NCI-H226 (cell line): ENCODE measurements at regions not wholly inside any gene's neighbourhood (a gene's known extent, or its start where the extent isn't known, plus 50 kb on each side); places are given as distances from the start of the nearest gene placed in this dataset.

Experiments used
- DNase-seq: peaks from one replicate; pipeline ENCODE4 v3.0.0-alpha.2; 2015

DNA sequence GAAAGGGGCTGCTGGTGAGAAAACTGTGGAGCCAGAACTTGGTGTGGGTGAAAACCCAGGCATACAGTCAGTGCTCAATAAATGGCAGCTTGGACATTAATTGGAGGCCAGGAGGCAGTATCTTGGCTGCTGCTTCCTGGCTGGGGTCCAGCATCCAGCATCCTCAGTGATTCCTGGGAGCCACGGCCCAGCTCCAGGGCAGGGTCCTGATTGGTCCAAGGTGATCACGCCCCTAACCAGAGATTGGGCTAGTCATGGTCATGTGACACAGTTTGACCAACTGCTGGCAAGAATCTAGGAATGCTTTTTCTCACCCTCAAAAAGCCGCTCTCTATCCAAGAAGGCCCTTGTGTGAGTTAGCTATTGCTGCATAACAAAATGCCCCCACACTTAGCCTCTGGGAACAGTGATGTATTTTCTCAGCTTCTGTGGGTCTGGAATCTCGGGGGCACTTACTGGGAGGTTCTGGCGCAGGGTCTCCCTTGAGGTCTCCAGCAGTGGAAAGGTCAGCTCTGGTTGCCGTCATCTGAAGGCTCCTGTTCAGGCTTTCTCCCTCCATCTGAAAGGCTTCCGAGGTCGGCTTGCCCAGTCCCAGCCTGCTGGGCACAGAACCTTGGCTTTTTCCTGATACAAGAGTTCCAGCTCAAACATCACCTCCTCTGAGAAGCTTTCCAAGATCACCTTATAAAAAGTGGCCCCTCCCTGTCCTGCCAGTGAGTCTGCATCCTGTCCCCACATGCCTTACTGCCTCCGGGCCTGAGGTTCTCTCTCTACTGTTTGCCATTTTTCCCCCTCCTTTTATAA lies 119.2 kb upstream of the NCOR2 start:
- peak; percentile 26 for DNase-seq

DNA sequence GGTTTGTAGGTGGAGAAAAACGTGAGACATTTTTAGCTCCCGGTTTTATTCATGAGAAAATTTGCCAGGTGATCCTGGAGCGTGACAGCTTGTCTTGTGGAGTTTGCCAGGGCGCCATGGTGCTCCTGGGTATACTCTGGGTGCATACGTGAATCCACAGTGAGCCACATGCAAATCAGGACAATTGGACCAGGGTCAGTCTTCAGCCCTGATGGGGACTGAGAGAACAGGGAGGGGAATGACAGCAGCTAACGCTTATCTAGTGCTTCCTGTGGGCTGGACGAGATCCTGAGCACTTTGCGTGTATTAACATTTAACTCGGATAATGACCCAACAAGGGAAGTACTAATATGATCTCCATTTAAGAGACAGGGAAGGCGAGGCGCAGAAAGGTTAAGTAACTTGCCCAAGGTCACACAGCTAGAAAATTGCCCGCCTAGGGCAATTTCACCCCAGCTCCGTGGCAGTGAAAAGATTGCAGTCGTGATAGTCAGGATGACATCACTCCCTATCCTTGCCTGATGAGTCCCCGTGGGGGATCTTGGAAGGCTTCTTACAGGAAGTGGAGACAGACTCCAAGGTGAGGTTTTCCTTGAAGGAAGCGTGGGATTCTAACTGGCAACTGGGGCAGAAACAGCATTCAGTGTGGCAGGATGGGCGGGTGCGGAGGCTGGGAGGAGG lies 118.4 kb upstream of the NCOR2 start:
- DNase-seq = peak; percentile 54

DNA sequence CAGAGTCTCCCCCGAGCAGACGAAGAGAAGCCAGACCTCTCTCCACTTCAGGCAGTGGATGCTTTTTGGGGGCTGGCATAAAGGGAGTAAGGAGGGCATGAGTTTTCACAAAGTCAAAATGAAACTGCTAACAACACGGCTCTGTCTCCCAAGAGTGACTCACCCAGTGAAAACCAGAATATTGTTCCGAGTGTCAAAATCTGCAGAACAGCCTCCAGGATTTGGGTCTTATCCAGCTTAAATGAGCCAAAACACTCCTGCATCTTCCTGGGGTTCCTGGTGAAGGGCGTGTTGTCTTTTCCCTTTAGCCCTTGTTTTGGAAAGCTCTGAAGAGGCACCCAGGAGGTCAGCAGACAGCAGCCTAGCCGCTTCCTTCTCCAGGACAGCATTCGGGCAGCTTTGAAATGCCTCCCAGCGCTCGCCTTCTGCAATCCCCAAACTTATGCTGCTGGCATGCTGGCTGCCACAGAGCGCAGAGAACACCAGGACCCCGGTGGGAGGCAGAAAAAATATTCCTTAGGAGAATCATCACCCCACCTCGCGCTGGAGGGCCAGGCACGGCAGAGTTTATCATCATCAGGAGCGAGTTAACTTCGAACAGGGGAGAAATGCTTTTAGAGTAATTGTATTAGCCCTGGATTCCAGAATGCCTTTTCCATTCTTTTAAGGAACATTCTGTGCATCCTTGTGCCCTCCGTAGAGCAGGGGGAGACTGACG lies 117.7 kb upstream of the NCOR2 start:
- peak; percentile 67 for DNase-seq

- no peak for DNase-seq
Measured at GRCh38 chr12:124684496-124684895, 117.1 kb upstream of the NCOR2 start.

DNA sequence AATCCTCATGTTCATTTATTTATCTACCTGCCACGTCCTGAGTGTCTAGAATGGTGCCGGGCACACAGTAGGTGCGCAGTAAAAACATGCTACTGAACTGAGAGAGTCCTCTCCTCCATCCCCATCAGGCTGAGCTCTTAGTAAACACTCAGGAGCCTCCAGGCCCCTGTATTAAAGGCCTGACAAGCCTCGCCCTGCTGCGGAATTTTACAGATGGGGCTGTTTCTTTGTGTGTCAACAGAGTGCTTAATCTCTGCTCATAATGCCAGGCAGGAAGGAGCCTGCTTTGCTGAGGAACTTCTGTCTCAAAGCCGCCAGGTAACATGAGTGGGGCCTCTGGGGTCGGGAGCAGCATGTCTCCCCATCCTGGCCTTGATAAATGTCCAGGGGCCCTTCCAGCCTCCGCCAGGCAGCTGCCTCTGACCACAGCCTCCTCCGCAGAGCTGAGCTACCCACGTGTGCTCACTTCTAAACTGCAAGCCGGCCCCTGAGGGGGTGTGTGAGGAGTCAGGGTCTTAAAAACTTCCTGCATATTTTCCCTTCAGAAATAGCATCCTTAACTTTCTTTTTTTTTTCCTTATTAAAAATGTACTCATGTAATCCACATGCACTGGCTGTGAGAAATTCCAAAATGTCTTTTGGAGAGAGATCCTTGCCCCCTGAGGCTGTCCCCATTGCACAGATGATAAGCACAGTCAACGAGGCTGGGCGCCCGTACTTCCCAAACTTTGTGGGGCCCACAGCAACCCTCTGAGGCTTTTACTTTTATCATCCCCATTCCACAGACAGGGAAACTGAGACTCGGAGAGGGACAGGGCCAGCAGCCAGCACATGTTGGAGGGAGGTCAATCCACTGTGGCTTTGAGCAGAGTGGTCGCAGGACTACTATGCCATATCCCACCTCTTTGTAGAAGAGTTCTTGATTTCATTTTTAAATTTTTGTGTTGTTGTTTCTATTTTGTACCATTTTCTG lies 116.0 kb upstream of the NCOR2 start:
- peak; percentile 80 for DNase-seq

DNA sequence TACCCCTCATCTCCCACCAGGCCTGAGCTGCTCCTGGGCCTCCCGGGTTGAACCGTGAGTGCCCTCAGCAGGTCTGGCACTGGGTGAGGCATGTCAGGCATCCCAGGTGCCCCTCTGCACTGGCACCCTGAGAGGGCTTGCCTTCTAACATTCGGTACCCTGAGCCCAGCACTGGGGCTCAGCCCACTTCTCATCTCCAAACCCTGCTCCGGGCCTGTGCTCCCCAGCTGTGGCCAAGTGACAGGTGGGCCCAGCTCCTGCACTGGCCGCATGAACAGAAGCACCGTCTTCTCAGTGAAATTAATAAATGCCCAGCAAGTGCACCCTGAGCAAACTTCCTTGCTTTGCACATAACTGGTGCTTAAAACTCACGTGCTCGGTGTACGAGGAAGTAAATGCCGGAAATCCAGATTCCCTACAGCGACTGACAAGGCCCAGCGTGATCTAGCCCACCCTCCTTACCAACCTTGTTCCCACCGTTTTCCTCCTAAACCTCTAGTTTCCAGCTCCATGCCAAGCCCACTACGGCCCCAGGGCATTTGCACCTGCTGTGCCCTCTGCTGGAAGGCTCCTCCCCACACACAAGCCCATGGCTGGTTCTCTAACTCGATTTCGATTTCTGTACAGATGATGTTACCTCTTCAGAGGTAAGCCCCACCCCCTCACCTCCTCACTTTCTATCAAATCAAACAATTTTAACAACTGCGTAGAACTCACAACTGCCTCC lies 115.2 kb upstream of the NCOR2 start:
- no peak for DNase-seq

DNA sequence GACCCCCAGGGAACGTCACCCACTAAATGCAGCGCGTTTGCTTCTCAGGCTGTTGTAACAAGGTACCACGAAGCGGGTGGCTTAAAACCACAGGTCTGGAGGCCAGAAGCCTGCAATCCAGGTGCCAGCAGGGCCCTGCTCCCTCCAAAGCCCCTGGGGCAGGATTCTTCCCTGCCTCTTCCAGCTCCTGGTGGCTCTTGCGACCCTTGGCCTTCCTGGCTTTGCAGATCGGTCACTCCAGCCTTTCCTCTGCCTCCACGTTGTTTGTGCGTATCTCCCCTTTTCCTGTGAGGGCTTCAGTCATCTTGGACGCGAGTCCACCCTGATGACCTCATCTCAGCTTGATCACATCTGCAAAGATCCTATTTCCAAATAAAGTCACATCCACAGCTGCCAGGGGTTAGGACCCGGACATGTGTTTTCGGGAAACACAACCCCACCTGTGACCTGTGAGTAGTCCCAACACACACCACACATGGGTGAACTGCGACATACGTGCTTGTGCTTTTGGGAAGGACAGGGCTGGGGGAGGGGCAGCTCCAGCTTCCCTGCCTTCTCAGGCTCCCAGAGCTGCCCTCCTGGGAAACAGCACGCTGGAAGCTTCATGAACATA lies 114.5 kb upstream of the NCOR2 start:
- DNase-seq = no peak

- DNase-seq = peak; percentile 71
Measured at GRCh38 chr12:124680863-124681778, 113.7 kb upstream of the NCOR2 start.

DNA sequence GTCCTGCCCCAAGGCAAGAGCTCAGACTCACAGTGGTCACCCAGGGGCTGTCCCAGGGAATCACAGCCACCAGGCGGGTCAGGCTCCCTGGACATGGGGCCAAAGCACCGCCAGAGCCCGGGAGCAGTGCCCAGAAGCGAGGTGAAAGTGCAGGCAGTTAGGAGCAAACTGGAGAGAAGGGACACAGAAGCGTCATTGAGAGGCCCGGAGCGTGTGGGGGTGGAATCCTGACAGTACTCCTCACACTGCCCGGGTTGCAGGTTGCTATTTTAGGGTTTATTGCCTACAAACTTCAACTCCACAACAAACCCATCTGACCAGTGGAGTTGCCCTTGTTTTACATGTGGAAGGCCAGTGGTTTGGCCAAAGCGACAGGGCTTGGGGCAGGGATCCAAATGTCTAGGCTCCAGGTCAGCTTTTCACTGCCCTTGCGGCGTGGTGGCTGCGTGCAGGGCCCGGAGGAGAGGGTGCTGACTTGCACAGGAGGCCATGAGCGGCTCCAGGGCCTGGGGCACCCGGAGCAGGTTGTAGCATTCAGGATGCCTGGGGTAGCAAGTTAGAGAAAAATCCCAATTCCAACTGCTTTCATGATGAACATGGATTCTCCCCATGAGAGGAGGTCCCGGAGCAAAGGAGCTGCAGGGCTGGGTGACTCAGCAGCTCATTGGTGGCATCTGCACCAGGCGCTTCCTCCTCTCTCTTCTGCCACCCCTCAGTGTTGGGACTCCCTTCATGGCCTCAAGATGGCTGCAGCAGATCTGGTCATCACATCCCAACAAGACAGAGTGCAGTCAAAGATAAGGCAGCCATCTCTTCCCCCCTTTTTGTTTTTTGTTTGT lies 112.3 kb upstream of the NCOR2 start:
- no peak for DNase-seq

- no peak for DNase-seq
Measured at GRCh38 chr12:124679047-124679446, 111.6 kb upstream of the NCOR2 start.

GRCh38 chr12:124678421-124678893 lies 111.0 kb upstream of the NCOR2 start:
- no peak for DNase-seq

DNA sequence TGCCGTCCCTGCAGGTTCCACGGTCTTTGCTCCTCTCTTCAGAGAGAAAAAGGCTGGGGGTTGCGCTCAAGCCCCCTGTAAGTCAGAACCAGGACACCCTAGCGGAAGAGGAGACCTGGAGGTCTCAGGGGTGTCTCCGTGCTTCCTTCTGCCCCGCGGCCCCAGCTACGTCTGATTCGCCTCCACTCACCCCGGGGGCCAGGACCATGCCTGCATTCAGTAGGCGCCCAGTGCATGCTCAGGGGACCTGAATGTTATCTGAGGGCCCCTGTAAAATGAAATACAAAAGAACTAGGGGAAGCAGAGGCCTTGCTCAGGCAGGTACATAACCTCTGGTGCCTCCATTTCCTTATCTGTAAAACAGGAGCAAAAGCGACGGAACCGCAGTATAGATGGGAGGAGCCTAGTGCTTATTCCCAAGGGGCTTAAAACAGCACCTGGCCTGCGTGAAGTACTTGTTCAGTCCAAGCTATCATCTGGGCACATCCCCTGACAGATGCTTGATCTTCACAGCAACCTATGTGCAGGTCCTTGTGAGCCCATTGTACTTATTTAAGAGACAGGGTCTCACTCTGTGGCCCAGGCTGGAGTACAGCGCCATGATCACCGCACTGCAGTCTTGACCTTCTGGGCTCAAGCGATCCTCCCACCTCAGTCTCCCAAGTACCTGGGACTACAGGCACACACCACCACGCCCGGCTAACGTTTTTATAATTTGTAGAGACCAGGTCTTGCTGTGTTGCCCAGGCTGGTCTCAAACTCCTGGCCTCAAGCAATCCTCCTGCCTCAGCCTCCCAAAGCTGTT lies 110.3 kb upstream of the NCOR2 start:
- DNase-seq = no peak

DNA sequence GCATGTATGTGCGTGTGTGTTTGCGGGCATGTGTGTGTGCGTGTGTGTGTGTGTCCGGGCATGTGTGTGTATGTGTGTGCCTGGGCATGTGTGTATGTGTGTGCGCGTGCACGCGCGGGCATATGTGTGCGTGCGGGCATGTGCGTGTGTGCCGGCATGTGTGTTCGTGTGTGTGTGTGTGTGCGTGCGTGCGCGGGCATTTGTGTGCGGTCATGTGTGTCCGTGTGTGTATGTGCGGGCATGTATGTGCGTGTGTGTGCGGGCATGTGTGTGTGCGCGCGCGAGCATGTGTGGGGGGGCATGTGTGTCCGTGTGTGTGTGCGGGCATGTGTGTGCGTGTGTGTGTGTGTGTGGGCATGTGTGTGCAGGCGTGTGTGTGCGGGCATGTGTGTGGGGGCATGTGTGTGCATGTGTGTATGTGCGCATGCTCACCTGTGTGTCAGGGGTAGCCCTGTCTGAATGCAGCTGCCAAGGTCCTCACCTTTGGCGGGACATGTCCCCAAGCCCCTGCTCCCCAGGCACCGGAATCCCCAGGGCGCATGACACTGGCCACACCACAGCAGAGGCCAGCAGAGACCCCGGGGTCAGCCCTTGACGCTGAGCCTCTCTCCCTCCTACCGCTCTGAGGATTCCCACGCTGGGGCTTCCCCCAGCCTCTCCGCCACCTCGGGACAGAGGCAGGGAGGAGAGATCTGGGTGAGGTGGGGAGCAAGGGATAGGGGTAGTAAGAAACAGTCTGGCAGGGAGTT lies 109.5 kb upstream of the NCOR2 start:
- no peak for DNase-seq

DNA sequence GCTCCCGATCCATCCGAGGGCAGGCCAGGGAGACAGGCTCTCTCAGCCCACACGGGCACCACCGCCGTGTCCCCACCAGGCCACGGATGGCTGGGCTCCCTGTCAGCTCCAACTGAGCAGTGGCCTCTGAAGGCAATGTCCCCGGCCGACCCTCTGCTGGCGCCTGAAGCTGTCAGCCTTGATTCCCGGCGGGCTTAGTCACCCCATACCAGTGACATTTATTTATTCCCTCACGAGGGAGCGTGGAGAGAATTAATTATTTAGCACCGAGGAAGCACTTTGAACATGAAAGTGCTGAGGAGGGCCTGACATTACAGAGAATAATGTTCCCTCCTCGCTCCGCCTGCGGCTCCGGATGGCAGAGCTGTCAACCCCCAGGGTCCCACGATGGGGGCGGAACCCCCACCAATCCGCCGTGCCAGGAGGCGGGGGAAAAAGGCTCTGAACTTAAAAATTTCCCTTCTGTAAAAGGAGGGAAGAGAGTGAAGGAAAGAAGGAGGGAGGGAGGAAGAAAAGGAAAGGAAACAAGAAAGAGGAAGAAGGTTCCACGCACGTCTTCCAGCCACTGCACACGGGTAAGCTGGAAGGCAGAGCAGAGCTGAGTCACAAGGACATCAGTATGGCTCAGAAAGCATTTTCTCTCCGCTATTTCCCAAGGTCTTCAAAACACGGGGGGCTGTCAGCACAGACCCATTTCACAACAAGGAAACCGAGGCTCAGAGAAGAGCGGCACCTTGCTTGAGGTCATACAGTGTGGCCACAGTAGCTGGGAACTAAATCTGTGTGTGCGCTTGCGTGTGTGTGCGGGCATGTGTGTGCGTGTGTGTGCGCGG lies 108.7 kb upstream of the NCOR2 start:
- no peak for DNase-seq

DNA sequence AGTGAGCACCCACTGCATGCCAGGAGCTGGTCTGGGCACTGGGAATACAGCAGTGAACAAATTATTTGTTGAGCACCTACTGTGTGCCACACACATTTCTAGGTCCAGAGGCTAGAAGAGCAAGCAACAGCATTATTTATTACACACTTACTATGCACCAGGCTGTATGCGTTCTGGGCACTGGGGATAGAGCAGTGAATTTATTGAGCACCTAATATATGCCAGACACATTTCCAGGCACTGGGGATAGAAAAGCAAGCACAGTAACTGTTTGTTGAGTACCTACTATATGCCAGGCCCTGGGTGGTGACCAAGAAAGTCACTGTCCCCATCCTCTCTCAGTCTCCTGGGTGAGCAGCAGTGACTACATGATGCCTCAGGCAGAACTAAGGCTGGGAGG lies 107.5 kb upstream of the NCOR2 start:
- DNase-seq = no peak

GRCh38 chr12:124673801-124674617 lies 106.6 kb upstream of the NCOR2 start:
- no peak for DNase-seq
